Heart left ventricle (tissue), 13 donors: ENCODE measurements at regions not wholly inside any gene's neighbourhood (a gene's known extent, or its start where the extent isn't known, plus 50 kb on each side); places are given as distances from the start of the nearest gene placed in this dataset.

Experiments used
- CTCF ChIP-seq, 12 donors: fragments of 200-600 bp; sonication (generic) in 4 of 12; IDR thresholded peaks; one replicate each; pipeline versions ENCODE4 v1.5.0 to v1.8.0; 2018 to 2022; ENCODE audit warnings: antibody characterized with exemption in 12 of 12, mild to moderate bottlenecking in 5 of 12
- POLR2A ChIP-seq, 2 donors: fragments of 450-650 bp; IDR thresholded peaks; one replicate each; pipeline ENCODE4 v1.6.1; 2017; ENCODE audit warnings: antibody characterized with exemption in 2 of 2, mild to moderate bottlenecking in 2 of 2, moderate library complexity in 2 of 2
- donor health status: ischemic (EF 13 %, LVEDD 7.1; RV severe dilation, severe dysfunction).
- donor health status: DM: no; HTN: yes; CAD: no.
- donor health status: DM: no; HTN: no; CAD: no.
- donor health status: ischemic (EF 25% LVEDD 6.9; RV normal size, moderate dysfunction).
- donor health status: ischemic (EF 25% LVEDD 5.7; RV mildly dilated, moderate dysfunction).
- donor health status: ischemic (EF 35%, LVEDD 5.7; RV mildly dilated, moderate dysfunction).
- donor health status: nonischemic (EF 11% LVEDD 7.7; RV severe dilation, severe dysfunction).
- donor health status: DM: yes; HTN: yes; CAD: no.
- donor health status: PGD.
- donor health status: ischemic (EF 29% LVEDD 5.4; RV normal size, mild dysfunction).
- donor health status: nonischemic (EF 23%, LVEDD 6.1; RV moderate dilation, normal function).

- TF ChIP-seq CTCF (IDR thresholded peaks at IDR 0.05) (no peak), POLR2A (IDR thresholded peaks at IDR 0.05) (no peak)
These were observed 201.7 kb upstream of the NLRP1 start for GRCh38 chr17:5785867-5786509.
